Lung (tissue), 11 donors: ENCODE measurements at regions not wholly inside any gene's neighbourhood (a gene's known extent, or its start where the extent isn't known, plus 50 kb on each side); places are given as distances from the start of the nearest gene placed in this dataset.
A peak's percentile ranks its signal among the peaks of the same experiment; 100 is the strongest.

Experiments used
- ATAC-seq: fragments of 200-7000 bp; cut with Tn5 transposase; one replicate; pipeline ENCODE4 v1.9.1; 2020; ENCODE audit warnings: moderate number of reproducible peaks; ENCODE audit not compliant: insufficient read depth, low FRiP score
- DNase-seq, 3 donors: peaks; one replicate each; pipeline ENCODE4 v3.0.0-alpha.2; 2013 to 2017
- H3K27ac ChIP-seq, 2 donors: one replicate each; pipeline ENCODE4 v1.5.1; 2013; ENCODE audit warnings: mild to moderate bottlenecking in 2 of 2, moderate library complexity in 2 of 2, control low read depth in 1 of 2, inconsistent platforms in 1 of 2, low read depth in 1 of 2, low read length in 1 of 2
- H3K27me3 ChIP-seq, 3 donors: one replicate each; pipeline ENCODE4 v1.5.1; 2013; ENCODE audit warnings: low read length in 2 of 3; ENCODE audit not compliant: control insufficient read depth in 3 of 3, insufficient read depth in 3 of 3
- H3K36me3 ChIP-seq, 4 donors: one replicate each; pipeline ENCODE4 v1.5.1; 2013; ENCODE audit warnings: low read length in 4 of 4, mild to moderate bottlenecking in 1 of 4, moderate library complexity in 1 of 4; ENCODE audit not compliant: control insufficient read depth in 4 of 4, insufficient read depth in 4 of 4
- H3K4me1 ChIP-seq, 5 donors: one replicate each; pipeline ENCODE4 v1.5.1; 2013; ENCODE audit warnings: low read length in 5 of 5, mild to moderate bottlenecking in 2 of 5, moderate library complexity in 1 of 5; ENCODE audit not compliant: control insufficient read depth in 5 of 5, insufficient read depth in 5 of 5
- H3K4me3 ChIP-seq: one replicate; pipeline ENCODE4 v1.5.1; 2013; ENCODE audit warnings: mild to moderate bottlenecking, control low read depth, moderate library complexity
- H3K9ac ChIP-seq, 2 donors: one replicate each; pipeline ENCODE4 v1.5.1; 2013; ENCODE audit warnings: low read length in 2 of 2, control low read depth in 1 of 2; ENCODE audit not compliant: insufficient read depth in 1 of 2
- H3K9me3 ChIP-seq, 4 donors: one replicate each; pipeline ENCODE4 v1.5.1; 2013; ENCODE audit warnings: low read length in 3 of 4, mild to moderate bottlenecking in 1 of 4, moderate library complexity in 1 of 4; ENCODE audit not compliant: control insufficient read depth in 4 of 4, insufficient read depth in 3 of 4
- CTCF ChIP-seq: IDR thresholded peaks from 2 replicates; pipeline ENCODE4 v1.5.1; 2012; ENCODE audit warnings: mild to moderate bottlenecking; ENCODE audit errors: control extremely low read depth, extremely low read depth
- WGBS, 2 donors: extraction: QIAGEN DNeasy Blood & Tissue Kit; methylation state at CpG; one replicate each; pipeline ENCODE4 v1.1.7; 2013; 5-methylcytosine and 5-hydroxymethylcytosine counted together
- donor health status: control.
- donor health status: control.
- donor health status: Bipolar disorder and iron deficiency.
- donor health status: healthy.
- donor health status: DM: yes; HTN: yes; CAD: no.

- Histone ChIP-seq H3K27ac (no peak overlapping the region), H3K4me3 (no peak overlapping the region), H3K4me1 (no peaks in the 10 kb centered on the region), H3K9ac (no peak overlapping the region), H3K9me3 (no peaks in the 10 kb centered on the region), H3K27me3 (peaks cover 0 to 6% (median 3%) of the 10 kb centered on the region in 3 donors), H3K36me3 (no peaks in the 10 kb centered on the region)
- ATAC-seq (no peak), DNase-seq (peak in 2 of 3 donors; percentile 36 to 62)
- 69 to 80% methylated on average over 3 of the region's 3 CpGs for WGBS, 2 donors
- no peak for TF ChIP-seq CTCF
Observed at GRCh38 chrX:34716302-34716701, 59.2 kb upstream of the TMEM47 start.

GRCh38 chrX:34734383-34734782 lies 77.3 kb upstream of the TMEM47 start:
- Histone ChIP-seq H3K4me1 (no peaks in the 10 kb centered on the region), H3K9ac (no peak overlapping the region), H3K4me3 (no peak overlapping the region), H3K36me3 (no peaks in the 10 kb centered on the region), H3K27me3 (peaks cover 0 to 6% (median 4%) of the 10 kb centered on the region in 3 donors), H3K9me3 (no peaks in the 10 kb centered on the region), H3K27ac (no peak overlapping the region)
- 54 to 94% methylated on average over 1 of the region's 1 CpG for WGBS, 2 donors
- ATAC-seq (no peak), DNase-seq (no peak)
- TF ChIP-seq CTCF = no peak

- Histone ChIP-seq H3K27me3 (peaks cover 0 to 2% (median 0%) of the 10 kb centered on the region in 3 donors), H3K9me3 (no peaks in the 10 kb centered on the region), H3K27ac (no peak overlapping the region), H3K4me1 (no peaks in the 10 kb centered on the region), H3K9ac (no peak overlapping the region), H3K4me3 (no peak overlapping the region), H3K36me3 (no peaks in the 10 kb centered on the region)
- no peak for ATAC-seq
- DNase-seq = no peak
- WGBS, 2 donors = 66 to 93% methylated on average over 4 of the region's 4 CpGs
- no peak for TF ChIP-seq CTCF
Observed at GRCh38 chrX:34744521-34744920, 87.4 kb upstream of the TMEM47 start.

- Histone ChIP-seq H3K4me1 (no peaks in the 10 kb centered on the region), H3K9me3 (no peaks in the 10 kb centered on the region), H3K27me3 (peaks cover 0 to 3% (median 2%) of the 10 kb centered on the region in 3 donors), H3K4me3 (no peak overlapping the region), H3K36me3 (no peaks in the 10 kb centered on the region), H3K9ac (no peak overlapping the region), H3K27ac (no peak overlapping the region)
- WGBS, 2 donors = 80 to 81% methylated on average over 5 of the region's 5 CpGs
- DNase-seq = no peak
- no peak for ATAC-seq
- no peak for TF ChIP-seq CTCF
Observed at GRCh38 chrX:34749896-34750295, 92.8 kb upstream of the TMEM47 start.
